ENCODE measurements at regions not wholly inside any gene's neighbourhood (a gene's known extent, or its start where the extent isn't known, plus 50 kb on each side); places are given as distances from the start of the nearest gene placed in this dataset.

DNA sequence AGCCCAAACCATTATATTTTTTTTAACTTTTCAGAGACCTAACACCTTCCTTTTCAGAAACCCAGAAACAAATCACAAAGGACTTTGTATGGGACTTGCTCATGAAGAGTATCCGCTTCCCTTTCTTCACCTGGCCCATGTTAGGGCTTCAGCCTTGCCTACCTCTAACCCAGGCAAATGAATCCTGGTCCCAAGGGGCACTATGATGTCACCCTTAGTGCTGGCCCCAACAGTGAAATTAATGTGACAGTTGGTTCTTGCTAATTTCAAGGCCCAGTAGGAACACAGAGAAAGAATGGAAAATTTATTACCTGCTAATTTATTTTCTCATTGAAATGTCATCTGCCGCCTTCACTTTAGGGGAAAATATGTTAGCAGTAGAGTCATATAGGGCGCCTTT is 179.8 kb upstream of the NRXN3 start:
- TF ChIP-seq CTCF (IDR thresholded peaks at IDR 0.05) (no peak), EZH2 (IDR thresholded peaks at IDR 0.05; ENCODE audit: borderline replicate concordance, insufficient read depth, low read depth, low read length, poor library complexity, severe bottlenecking) (no peak)

Data from B cell (primary cell).